NCI-H524 treated with DMSO at 0.1 percent for 48 hours (cell line): ENCODE measurements at regions not wholly inside any gene's neighbourhood (a gene's known extent, or its start where the extent isn't known, plus 50 kb on each side); places are given as distances from the start of the nearest gene placed in this dataset.

Experiments
- DNase-seq: peaks from one replicate; lab custom pipeline; 2025; lab: John Stamatoyannopoulos, UW

- no peak for DNase-seq
Measured at GRCh38 chr18:46295416-46295815, 191.2 kb downstream of the HAUS1 start.

GRCh38 chr18:46296656-46297055, 192.5 kb downstream of the HAUS1 start:
- DNase-seq, result no peak

GRCh38 chr18:46297124-46297523, 192.9 kb downstream of the HAUS1 start:
- DNase-seq, result no peak

GRCh38 chr18:46297621-46298020, 193.4 kb downstream of the HAUS1 start:
- DNase-seq, result no peak

GRCh38 chr18:46298511-46298910, 194.3 kb downstream of the HAUS1 start:
- DNase-seq, result no peak

GRCh38 chr18:46299465-46300008, 195.4 kb downstream of the HAUS1 start:
- DNase-seq, result no peak

GRCh38 chr18:46301081-46301480, 196.9 kb downstream of the HAUS1 start:
- no peak for DNase-seq

- no peak for DNase-seq
Measured at GRCh38 chr18:46301571-46301970, 197.4 kb downstream of the HAUS1 start.

- no peak for DNase-seq
Measured at GRCh38 chr18:46302528-46303485, 198.6 kb downstream of the HAUS1 start.

- DNase-seq, result no peak
Measured at GRCh38 chr18:46310258-46310657, 206.1 kb downstream of the HAUS1 start.

- no peak for DNase-seq
Measured at GRCh38 chr18:46310675-46311345, 206.6 kb downstream of the HAUS1 start.

- no peak for DNase-seq
Measured at GRCh38 chr18:46311491-46311890, 207.3 kb downstream of the HAUS1 start.

- DNase-seq, result no peak
Measured at GRCh38 chr18:46312221-46312620, 208.0 kb downstream of the HAUS1 start.

- DNase-seq, result no peak
Measured at GRCh38 chr18:46313521-46313920, 209.3 kb downstream of the HAUS1 start.

- no peak for DNase-seq
Measured at GRCh38 chr18:46314011-46314410, 209.8 kb downstream of the HAUS1 start.

GRCh38 chr18:46315161-46315560, 211.0 kb downstream of the HAUS1 start:
- no peak for DNase-seq

GRCh38 chr18:46318356-46318755, 214.2 kb downstream of the HAUS1 start:
- DNase-seq, result no peak

- DNase-seq, result no peak
Measured at GRCh38 chr18:46319783-46320182, 215.6 kb downstream of the HAUS1 start.

GRCh38 chr18:46320297-46320696, 216.1 kb downstream of the HAUS1 start:
- DNase-seq, result no peak

- DNase-seq, result no peak
Measured at GRCh38 chr18:46320928-46321711, 216.9 kb downstream of the HAUS1 start.

GRCh38 chr18:46321955-46322354, 217.8 kb downstream of the HAUS1 start:
- DNase-seq, result no peak

- no peak for DNase-seq
Measured at GRCh38 chr18:46322411-46322891, 218.3 kb downstream of the HAUS1 start.
